ENCODE measurements at regions not wholly inside any gene's neighbourhood (a gene's known extent, or its start where the extent isn't known, plus 50 kb on each side); places are given as distances from the start of the nearest gene placed in this dataset.
A peak's percentile ranks its signal among the peaks of the same experiment; 100 is the strongest.

GRCh38 chr14:104355101-104356019, 217.0 kb downstream of the KIF26A start:
- H3K4me3 ChIP-seq: no peak overlapping the region
- peak in 5 of 8 experiments; percentile 31 to 57 (median 53) for ATAC-seq (replicated peaks in 6 of 8)
- in situ Hi-C loops (cut with MboI; ENCODE audit: low pct_unique_long_range_greater_than_20kb in 2 of 9, low sequenced_read_pairs in 9 of 9, unreplicated experiment in 9 of 9): no loop called here
- WGBS, 10 experiments: 0 to 100% (median 58%) methylated on average over 1 to 6 of the region's 23 CpGs; no CpG with 5 or more reads in 3 of the 10 experiments
- peak overlapping the region; percentile 50 to 63 for H3K27ac ChIP-seq
- H3K4me1 ChIP-seq (replicated peaks in 1 of 2): peaks cover 24% of the 10 kb centered on the region in 2 donors

GRCh38 chr14:104356020-104356737, 217.8 kb downstream of the KIF26A start:
- in situ Hi-C loops (cut with MboI; ENCODE audit: low pct_unique_long_range_greater_than_20kb in 2 of 9, low sequenced_read_pairs in 9 of 9, unreplicated experiment in 9 of 9): no loop called here
- ATAC-seq (replicated peaks in 6 of 8): peak in 5 of 8 experiments; percentile 5 to 53 (median 39)
- WGBS, 10 experiments: 0 to 94% (median 31%) methylated on average over 1 to 4 of the region's 16 CpGs; no CpG with 5 or more reads in 4 of the 10 experiments

GRCh38 chr14:104356738-104357688, 218.6 kb downstream of the KIF26A start:
- peaks cover 22 to 24% of the 10 kb centered on the region in 2 donors for H3K4me1 ChIP-seq (replicated peaks in 1 of 2)
- no peak overlapping the region for H3K4me3 ChIP-seq
- in situ Hi-C loops (cut with MboI; ENCODE audit: low pct_unique_long_range_greater_than_20kb in 2 of 9, low sequenced_read_pairs in 9 of 9, unreplicated experiment in 9 of 9): no loop called here
- ATAC-seq (replicated peaks in 6 of 8): no peak
- 14 to 95% (median 80%) methylated on average over 1 to 16 of the region's 30 CpGs; no CpG with 5 or more reads in 3 of the 10 experiments for WGBS, 10 experiments
- H3K27ac ChIP-seq: no peak overlapping the region

More at GRCh38 chr14:104356020-104356737, 217.8 kb downstream of the KIF26A start:
- H3K4me1 ChIP-seq (replicated peaks in 1 of 2): peaks cover 22 to 24% of the 10 kb centered on the region in 2 donors
- H3K27ac ChIP-seq: peak overlapping the region; percentile 18 to 27
- no peak overlapping the region for H3K4me3 ChIP-seq

- Histone ChIP-seq H3K27ac (no peak overlapping the region), H3K4me3 (no peak overlapping the region), H3K4me1 (replicated peaks in 1 of 2) (peaks cover 22 to 24% of the 10 kb centered on the region in 2 donors)
- WGBS, 10 experiments: 40 to 100% (median 86%) methylated on average over 1 to 14 of the region's 33 CpGs; no CpG with 5 or more reads in 4 of the 10 experiments
- in situ Hi-C loops (cut with MboI; ENCODE audit: low pct_unique_long_range_greater_than_20kb in 2 of 9, low sequenced_read_pairs in 9 of 9, unreplicated experiment in 9 of 9): no loop called here
- no peak for ATAC-seq (replicated peaks in 6 of 8)
Observed at GRCh38 chr14:104357689-104358527, 219.5 kb downstream of the KIF26A start.

GRCh38 chr14:104358528-104359300, 220.3 kb downstream of the KIF26A start:
- ATAC-seq (replicated peaks in 6 of 8): no peak
- peaks cover 22 to 24% of the 10 kb centered on the region in 2 donors for H3K4me1 ChIP-seq (replicated peaks in 1 of 2)
- in situ Hi-C loops (cut with MboI; ENCODE audit: low pct_unique_long_range_greater_than_20kb in 2 of 9, low sequenced_read_pairs in 9 of 9, unreplicated experiment in 9 of 9): no loop called here
- 34 to 82% (median 60%) methylated on average over 1 to 10 of the region's 18 CpGs; no CpG with 5 or more reads in 4 of the 10 experiments for whole genome bisulfite sequencing, 10 experiments
- H3K4me3 ChIP-seq: no peak overlapping the region
- no peak overlapping the region for H3K27ac ChIP-seq

- H3K4me1 ChIP-seq (replicated peaks in 1 of 2): peaks cover 17% of the 10 kb centered on the region in 2 donors
- H3K27ac ChIP-seq: no peak overlapping the region
- no peak for ATAC-seq (replicated peaks in 6 of 8)
- in situ Hi-C loops (cut with MboI; ENCODE audit: low pct_unique_long_range_greater_than_20kb in 2 of 9, low sequenced_read_pairs in 9 of 9, unreplicated experiment in 9 of 9): no loop called here
- H3K4me3 ChIP-seq: no peak overlapping the region
- 16 to 100% (median 72%) methylated on average over 1 to 7 of the region's 14 CpGs; no CpG with 5 or more reads in 6 of the 10 experiments for WGBS, 10 experiments
Observed at GRCh38 chr14:104359301-104359968, 220.1 kb upstream of the C14orf180 start.

GRCh38 chr14:104359969-104360442, 219.6 kb upstream of the C14orf180 start:
- WGBS, 10 experiments: 67 to 100% (median 95%) methylated on average over 1 to 4 of the region's 7 CpGs; no CpG with 5 or more reads in 6 of the 10 experiments
- Histone ChIP-seq H3K4me1 (replicated peaks in 1 of 2) (peaks cover 15% of the 10 kb centered on the region in 2 donors), H3K27ac (no peak overlapping the region), H3K4me3 (no peak overlapping the region)
- in situ Hi-C loops (cut with MboI; ENCODE audit: low pct_unique_long_range_greater_than_20kb in 2 of 9, low sequenced_read_pairs in 9 of 9, unreplicated experiment in 9 of 9): no loop called here
- no peak for ATAC-seq (replicated peaks in 6 of 8)

GRCh38 chr14:104360501-104360900, 219.1 kb upstream of the C14orf180 start:
- H3K27ac ChIP-seq: no peak overlapping the region
- ATAC-seq (replicated peaks in 6 of 8): no peak
- 20 to 92% (median 80%) methylated on average over 2 to 4 of the region's 8 CpGs; no CpG with 5 or more reads in 7 of the 10 experiments for WGBS, 10 experiments
- H3K4me3 ChIP-seq: no peak overlapping the region
- H3K4me1 ChIP-seq (replicated peaks in 1 of 2): peaks cover 10% of the 10 kb centered on the region in 2 donors
- in situ Hi-C loops (cut with MboI; ENCODE audit: low pct_unique_long_range_greater_than_20kb in 2 of 9, low sequenced_read_pairs in 9 of 9, unreplicated experiment in 9 of 9): no loop called here

GRCh38 chr14:104361101-104361591, 218.4 kb upstream of the C14orf180 start:
- 0 to 100% (median 65%) methylated on average over 1 to 4 of the region's 14 CpGs; no CpG with 5 or more reads in 2 of the 10 experiments for WGBS, 10 experiments
- Histone ChIP-seq H3K4me3 (no peak overlapping the region), H3K27ac (no peak overlapping the region), H3K4me1 (replicated peaks in 1 of 2) (peaks cover 3 to 4% of the 10 kb centered on the region in 2 donors)
- ATAC-seq (replicated peaks in 6 of 8): no peak
- in situ Hi-C loops (cut with MboI; ENCODE audit: low pct_unique_long_range_greater_than_20kb in 2 of 9, low sequenced_read_pairs in 9 of 9, unreplicated experiment in 9 of 9): no loop called here

- peaks cover 2 to 3% of the 10 kb centered on the region in 2 donors for H3K4me1 ChIP-seq (replicated peaks in 1 of 2)
- no peak overlapping the region for H3K27ac ChIP-seq
- ATAC-seq (replicated peaks in 6 of 8): peak in 2 of 8 experiments; percentile 12 to 15
- 0 to 100% (median 93%) methylated on average over 1 of the region's 20 CpGs; no CpG with 5 or more reads in 6 of the 10 experiments for WGBS, 10 experiments
- in situ Hi-C loops (cut with MboI; ENCODE audit: low pct_unique_long_range_greater_than_20kb in 2 of 9, low sequenced_read_pairs in 9 of 9, unreplicated experiment in 9 of 9): no loop called here
- no peak overlapping the region for H3K4me3 ChIP-seq
Observed at GRCh38 chr14:104361921-104362681, 217.5 kb upstream of the C14orf180 start.

All from motor neuron (in vitro differentiated cells).